ENCODE measurements at regions not wholly inside any gene's neighbourhood (a gene's known extent, or its start where the extent isn't known, plus 50 kb on each side); places are given as distances from the start of the nearest gene placed in this dataset.

DNA sequence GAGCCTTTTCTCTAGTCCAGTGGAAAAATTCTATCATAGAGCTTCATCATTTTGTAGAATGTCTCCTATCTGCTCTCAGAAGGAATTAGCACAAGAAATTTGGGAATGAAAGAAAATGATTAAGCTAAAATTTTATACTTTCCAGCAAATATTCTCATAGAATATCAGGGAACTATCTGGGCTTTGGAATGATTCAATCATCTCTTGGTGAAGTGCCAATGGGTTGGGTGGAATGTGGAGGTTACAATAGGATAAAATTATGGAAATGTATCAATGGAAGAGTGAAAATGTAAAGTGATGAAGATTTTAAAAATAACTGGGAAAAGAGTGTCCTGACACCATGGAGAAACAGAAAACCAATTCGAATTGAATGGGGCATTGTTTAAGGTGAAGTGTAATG is 119.0 kb upstream of the MID1 start:
- TF ChIP-seq TAF1 (IDR thresholded peaks at IDR 0.05; ENCODE audit: low read depth, low read length) (no peak), POLR2A (IDR thresholded peaks at IDR 0.05; ENCODE audit: low read depth, low read length) (no peak)
